ENCODE measurements at regions not wholly inside any gene's neighbourhood (a gene's known extent, or its start where the extent isn't known, plus 50 kb on each side); places are given as distances from the start of the nearest gene placed in this dataset.
"Not testable (repeated sequence)": the region's sequence is repeated elsewhere in the genome, so short reads cannot be mapped to it uniquely, and the experiment has no call there.

DNA sequence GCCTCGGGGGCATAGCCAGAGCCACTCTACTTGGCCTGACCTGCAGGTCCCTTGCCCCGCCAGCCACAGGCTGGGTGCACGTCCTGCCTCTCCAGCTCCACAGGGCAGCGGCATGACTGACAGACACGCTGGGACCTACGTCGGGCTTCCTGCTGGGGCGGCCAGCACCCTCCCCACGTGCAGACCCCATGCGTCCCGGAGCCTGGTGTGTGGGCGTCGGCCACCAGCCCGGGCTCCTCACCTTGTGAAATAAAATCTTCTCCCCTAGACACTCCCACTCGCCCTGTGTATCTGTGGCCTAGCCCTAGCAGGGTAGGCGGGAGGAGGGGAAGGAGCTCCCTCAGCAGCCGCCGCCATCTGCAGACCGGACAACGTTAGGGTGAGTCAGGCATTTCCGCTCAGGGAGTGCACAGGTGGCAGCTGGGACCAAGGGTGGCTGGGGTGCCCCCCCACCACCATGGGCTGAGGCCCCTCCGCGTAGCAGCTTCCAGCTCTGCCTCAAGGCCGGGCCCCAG lies 119.5 kb downstream of the IGLL1 start:
- not testable (repeated sequence) for DNase-seq (ENCODE audit: low spot score)

- not testable (repeated sequence) for DNase-seq (ENCODE audit: low spot score)
These were observed 120.2 kb downstream of the IGLL1 start for GRCh38 chr22:23459645-23460516.

DNA sequence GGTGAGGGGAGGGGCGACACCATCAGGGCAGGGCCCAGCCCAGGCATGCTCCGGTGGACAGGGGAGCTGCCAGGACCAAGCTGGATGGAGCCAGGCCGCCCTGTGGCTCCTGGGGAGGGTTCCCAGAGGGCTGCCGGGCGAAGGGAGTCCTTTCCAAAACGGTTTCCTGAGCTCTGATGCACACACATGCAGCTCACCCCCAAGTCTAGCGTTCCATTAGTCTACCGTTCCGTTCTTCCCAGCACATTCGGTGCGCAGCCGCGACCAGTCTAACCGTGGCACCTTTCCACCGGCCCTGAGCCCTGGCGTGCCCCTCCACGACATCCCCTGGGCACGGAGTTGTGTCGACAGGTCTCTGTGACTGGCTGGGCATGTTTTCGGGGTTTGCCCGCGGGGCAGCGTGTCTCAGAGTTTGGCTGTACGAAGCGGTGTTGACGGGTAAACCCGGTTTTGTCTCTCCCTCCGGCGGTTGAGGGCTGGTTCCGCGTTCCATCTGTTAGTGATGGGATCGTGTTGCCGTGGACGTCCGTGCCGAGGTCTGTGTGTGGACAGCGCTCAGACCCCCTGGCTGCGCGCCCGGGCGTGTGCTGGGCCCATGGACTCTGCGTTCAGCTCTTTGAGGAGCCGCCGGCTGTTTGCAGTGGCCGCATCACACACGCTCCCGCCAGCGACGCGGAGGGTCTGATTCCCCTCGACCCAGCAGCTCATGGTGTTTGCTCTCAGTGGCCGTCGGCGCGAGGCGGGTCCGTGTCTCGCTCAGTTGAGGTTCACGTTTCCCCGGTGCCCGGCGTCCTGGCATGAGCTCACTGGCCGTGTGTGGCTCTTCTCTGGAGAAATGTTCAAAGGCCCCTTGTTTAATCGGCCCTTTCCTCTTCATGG lies 121.2 kb downstream of the IGLL1 start:
- DNase-seq (ENCODE audit: low spot score) = no peak

DNA sequence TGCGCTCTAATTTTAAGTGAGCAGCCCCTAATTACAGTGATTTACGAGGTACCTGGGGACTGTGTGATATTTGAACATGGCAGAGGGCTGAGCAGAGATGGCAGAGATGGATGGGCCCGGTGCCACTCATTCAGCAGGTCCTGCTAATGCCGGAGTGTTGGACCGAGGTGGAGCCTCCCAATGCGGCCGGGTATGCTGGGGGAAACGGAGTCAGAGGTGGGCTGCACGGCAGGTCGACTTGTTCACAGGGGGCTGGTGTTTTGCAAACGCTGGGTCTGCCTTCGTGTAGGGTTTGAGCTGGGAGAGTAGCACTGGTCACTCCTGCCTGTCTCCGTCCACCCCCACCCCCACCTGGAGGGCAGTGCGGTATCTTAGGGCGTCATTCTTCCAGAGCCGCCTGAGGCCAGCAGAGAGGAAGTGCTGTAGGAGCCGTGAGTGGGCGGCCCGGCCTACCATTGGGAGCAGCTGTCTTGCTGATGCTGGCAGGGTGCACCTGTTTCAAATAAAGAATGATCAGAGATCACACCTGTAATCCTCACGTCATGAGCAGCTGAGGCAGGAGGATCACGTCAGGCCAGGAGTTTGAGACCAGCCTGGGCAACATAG lies 122.6 kb downstream of the IGLL1 start:
- DNase-seq (ENCODE audit: low spot score) = no peak

- not testable (repeated sequence) for DNase-seq (ENCODE audit: low spot score)
These were observed 123.3 kb downstream of the IGLL1 start for GRCh38 chr22:23456666-23457379.

DNA sequence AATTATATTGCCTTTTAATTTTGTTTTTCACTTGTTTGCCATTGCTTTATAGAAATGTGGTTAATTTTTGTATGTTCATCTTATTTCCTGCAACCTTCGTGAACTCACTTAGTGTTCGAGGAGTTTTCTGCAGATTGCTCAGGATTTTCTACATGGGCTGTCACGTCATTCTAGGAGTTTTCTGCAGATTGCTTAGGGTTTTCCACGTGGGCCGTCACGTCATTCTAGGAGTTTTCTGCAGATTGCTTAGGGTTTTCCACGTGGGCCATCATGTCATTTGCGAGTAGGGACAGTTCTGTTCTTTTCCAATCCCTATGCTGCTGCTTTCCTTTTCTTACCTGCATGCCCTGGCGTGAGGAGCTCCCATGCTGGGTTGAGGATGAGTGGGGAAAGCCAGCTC lies 125.7 kb downstream of the IGLL1 start:
- DNase-seq (ENCODE audit: low spot score) = not testable (repeated sequence)

- no peak for DNase-seq (ENCODE audit: low spot score)
These were observed 126.8 kb downstream of the IGLL1 start for GRCh38 chr22:23453277-23453676.

DNA sequence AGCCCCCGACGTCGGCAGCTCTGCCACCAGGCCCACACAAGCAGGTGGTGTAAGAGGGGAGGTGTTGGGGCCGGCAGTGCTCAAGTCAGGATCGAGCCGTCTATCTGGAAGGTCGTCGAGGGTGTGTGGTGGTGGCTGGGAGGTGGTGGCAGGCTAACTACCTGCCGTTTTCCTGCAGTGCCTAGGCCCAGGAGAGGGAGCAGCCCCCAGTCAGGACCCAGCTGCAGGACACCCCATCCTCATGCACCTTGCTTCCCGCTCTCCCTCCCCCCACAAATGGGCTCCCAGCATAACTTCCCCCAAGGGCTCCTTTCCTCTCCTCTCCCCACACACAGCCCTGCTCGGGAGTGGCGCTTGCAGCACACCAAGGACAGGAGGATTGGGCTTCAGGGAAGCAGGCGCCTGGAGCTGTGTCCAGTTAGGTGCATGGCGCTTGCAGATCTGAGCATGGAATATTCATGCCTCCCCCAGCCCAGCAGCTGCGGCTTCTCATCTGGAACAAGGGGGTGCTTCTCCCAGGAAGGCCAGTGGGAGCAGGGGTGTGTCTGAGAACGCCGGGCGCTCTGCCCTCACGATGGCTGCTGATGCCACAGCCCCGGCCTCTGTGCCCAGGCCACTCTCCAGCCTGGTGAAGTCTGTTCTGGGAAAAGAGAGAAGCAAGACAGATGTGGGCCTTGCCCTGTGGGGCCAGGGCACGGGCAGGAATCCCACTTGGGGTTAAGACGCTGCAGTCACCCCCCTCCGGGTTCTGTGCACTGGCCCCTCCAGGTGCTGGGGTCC lies 127.7 kb downstream of the IGLL1 start:
- DNase-seq (ENCODE audit: low spot score) = no peak

- DNase-seq (ENCODE audit: low spot score) = not testable (repeated sequence)
These were observed 128.4 kb downstream of the IGLL1 start for GRCh38 chr22:23451452-23452230.

GRCh38 chr22:23450821-23451220 lies 129.3 kb downstream of the IGLL1 start:
- not testable (repeated sequence) for DNase-seq (ENCODE audit: low spot score)

DNA sequence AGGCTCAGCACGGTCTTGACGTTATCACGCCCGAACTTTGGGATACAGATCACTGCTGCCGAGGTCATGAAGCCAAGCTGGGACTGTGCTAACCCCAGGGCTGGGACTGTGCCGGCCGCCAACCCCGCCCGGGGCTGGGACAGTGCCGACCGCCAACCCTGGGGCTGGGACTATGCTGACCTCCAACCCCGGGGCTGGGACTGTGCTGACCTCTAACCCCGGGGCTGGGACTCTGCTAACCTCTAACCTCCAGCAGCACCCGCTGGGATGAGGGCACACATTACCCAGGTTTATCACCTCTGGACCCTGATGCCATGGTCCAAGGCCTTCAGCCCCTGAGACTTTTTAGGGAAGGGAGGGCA lies 129.7 kb downstream of the IGLL1 start:
- no peak for DNase-seq (ENCODE audit: low spot score)

DNA sequence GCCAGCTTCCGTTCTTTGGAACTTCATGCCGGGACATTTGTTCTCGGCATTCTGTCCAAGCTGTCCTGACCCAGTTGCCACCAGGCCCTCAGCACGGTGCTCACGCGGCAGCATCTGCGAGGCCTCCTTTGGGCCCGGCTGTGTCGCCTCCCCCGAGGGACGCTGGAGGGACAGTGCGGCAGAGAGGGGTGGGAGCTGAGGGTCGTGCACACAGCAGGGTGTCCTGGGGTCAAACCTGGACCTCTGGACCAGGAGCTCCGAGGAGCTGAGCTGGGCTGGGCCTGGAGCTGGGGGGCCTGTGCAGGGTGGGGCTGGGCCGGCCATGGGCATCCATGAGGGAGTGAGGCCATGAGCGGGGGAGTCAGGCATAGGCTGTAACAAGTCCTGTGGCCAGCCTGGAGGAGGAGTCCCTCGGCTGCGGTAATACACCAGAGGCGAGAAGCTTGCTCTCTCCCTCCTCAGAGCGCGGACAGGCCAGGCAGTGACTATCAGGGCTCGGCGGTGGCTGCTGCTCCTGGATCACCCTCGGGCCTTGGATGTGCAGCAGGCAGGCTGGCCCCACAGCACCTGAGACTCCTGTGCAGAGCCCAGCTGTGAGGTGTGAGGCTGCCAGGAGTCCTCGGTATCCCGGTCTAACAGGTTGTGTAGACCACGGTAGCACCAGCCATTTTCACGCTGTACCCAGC lies 130.2 kb downstream of the IGLL1 start:
- DNase-seq (ENCODE audit: low spot score) = not testable (repeated sequence)

GRCh38 chr22:23448499-23449288 lies 131.4 kb downstream of the IGLL1 start:
- DNase-seq (ENCODE audit: low spot score) = not testable (repeated sequence)

DNA sequence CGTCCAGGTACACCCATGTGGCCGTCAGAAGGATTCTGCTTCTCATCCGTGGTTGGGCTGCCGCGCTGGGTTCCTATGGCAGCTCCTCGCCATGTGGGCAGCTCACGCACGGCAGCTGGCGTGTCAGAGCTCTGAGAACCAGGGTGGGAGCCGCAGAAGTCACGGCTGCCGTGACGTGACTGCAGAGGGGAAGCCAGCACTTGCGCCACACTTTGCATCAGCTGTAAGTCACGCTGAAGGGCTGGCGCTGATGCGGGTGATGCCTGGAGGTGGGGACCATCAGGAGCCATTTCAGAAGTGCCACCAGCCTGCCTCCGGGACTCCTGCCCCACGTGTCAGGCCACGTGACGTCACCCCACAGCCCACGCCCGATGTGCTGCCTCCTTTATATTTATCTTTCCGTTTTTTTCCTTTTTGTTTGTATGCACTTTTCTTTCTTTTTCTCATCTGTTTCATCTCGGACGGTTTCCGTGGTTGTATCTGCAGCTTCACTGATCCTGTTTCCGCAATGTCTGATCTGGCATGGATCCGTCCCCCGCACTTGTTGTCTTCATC lies 133.2 kb downstream of the IGLL1 start:
- peak; percentile 29 for DNase-seq (ENCODE audit: low spot score)

DNA sequence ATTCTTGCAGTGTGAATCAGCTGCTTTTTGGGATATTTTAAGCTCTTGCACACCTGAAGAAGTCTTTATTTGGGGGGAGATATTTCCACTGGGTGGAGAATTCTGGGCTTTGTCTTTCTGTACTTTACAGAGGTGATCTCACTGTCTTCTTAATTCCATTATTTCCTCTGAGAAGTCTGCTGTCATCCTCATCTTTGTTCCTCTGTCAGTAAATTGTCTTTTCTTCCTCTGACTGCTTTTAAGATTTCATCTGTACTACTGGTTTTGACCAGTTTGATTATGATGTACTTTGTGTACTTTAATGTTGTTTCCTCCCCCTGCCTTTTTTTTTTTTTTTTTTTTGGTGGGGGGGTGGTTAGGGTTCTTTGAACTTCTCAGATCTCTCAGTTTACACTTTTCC lies 133.9 kb downstream of the IGLL1 start:
- not testable (repeated sequence) for DNase-seq (ENCODE audit: low spot score)

- not testable (repeated sequence) for DNase-seq (ENCODE audit: low spot score)
These were observed 136.2 kb downstream of the IGLL1 start for GRCh38 chr22:23443905-23444304.

GRCh38 chr22:23439581-23439980 lies 140.5 kb downstream of the IGLL1 start:
- not testable (repeated sequence) for DNase-seq (ENCODE audit: low spot score)

DNA sequence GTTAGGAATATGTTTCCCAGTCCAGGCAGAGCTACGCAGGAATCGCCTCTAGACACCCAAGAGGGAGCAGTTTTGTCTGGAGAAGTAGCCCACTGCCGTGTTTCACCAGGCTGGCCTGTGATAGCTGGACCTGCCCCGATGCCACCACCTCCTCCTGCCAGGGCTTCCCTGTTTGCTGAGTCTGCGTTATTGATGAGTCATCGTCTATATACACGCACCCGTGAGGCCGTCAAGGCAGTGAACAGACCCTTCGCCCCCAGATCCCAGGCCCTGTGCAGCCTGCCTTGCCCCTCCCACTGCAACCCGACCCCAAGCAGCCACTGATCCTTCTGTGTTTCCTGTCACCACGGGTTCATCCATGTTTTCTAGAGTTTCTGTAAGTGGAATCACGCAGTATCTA lies 141.9 kb downstream of the IGLL1 start:
- no peak for DNase-seq (ENCODE audit: low spot score)
